IMR-90 (cell line): ENCODE measurements at regions not wholly inside any gene's neighbourhood (a gene's known extent, or its start where the extent isn't known, plus 50 kb on each side); places are given as distances from the start of the nearest gene placed in this dataset.

Source experiments
- ATAC-seq: fragments of 200-7000 bp; cut with Tn5 transposase; 2 replicates; pipeline ENCODE4 v1.9.1; 2020; ENCODE audit warnings: low read depth, mild to moderate bottlenecking, moderate library complexity
- BruUV-seq: library from RNA; stranded (reverse); fragments of 400-500 nt; replicated peaks from 2 replicates; lab custom pipeline; 2021; lab: Mats Ljungman, UMichigan
- CTCF ChIA-PET: fragments of 300-600 bp; formaldehyde crosslinking; extraction: SDS; loops from one replicate; lab custom pipeline; 2021; ENCODE audit warnings: antibody characterized with exemption; lab: Yijun Ruan, JAX
- POLR2A ChIA-PET: fragments of 300-600 bp; sonication (Branson Sonifier 250); formaldehyde crosslinking; loops from one replicate; lab custom pipeline; 2022; ENCODE audit warnings: antibody characterized with exemption; ENCODE audit not compliant: unreplicated experiment; lab: Charles Lee
- DNase-seq: peaks from one replicate; pipeline ENCODE4 v3.0.0; 2013
- H2AFZ ChIP-seq: replicated peaks from 2 replicates; pipeline ENCODE3; 2013; ENCODE audit warnings: low read length, mild to moderate bottlenecking; ENCODE audit not compliant: poor library complexity
- H2AK5ac ChIP-seq: 2 replicates; pipeline ENCODE4 v1.6.1; 2013; ENCODE audit warnings: low read depth, low read length, inconsistent platforms
- H2AK9ac ChIP-seq: replicated peaks from 2 replicates; pipeline ENCODE3; 2013; ENCODE audit warnings: mild to moderate bottlenecking, low read depth, low read length, moderate library complexity; ENCODE audit not compliant: poor library complexity
- H2BK120ac ChIP-seq: 2 replicates; pipeline ENCODE4 v1.6.1; 2013; ENCODE audit warnings: low read depth, low read length, inconsistent platforms
- H2BK15ac ChIP-seq: 3 replicates; pipeline ENCODE4 v1.6.1; 2013; ENCODE audit warnings: low read depth, low read length, inconsistent platforms
- H2BK20ac ChIP-seq: 2 replicates; pipeline ENCODE4 v1.6.1; 2013; ENCODE audit warnings: low read depth, mild to moderate bottlenecking, inconsistent platforms, low read length, moderate library complexity
- H2BK5ac ChIP-seq: 2 replicates; pipeline ENCODE4 v1.6.1; 2013; ENCODE audit warnings: mild to moderate bottlenecking, low read depth, low read length, inconsistent platforms; ENCODE audit not compliant: poor library complexity, severe bottlenecking
- H3K14ac ChIP-seq: replicated peaks from 2 replicates; pipeline ENCODE4 v1.6.1; 2013; ENCODE audit warnings: low read depth, low read length, inconsistent platforms
- H3K18ac ChIP-seq: 2 replicates; pipeline ENCODE4 v1.6.1; 2013; ENCODE audit warnings: low read depth, low read length, control low read depth
- H3K23ac ChIP-seq: 2 replicates; pipeline ENCODE4 v1.6.1; 2013; ENCODE audit warnings: low read depth, low read length, inconsistent platforms
- H3K27ac ChIP-seq: 2 replicates; pipeline ENCODE4 v1.5.1; 2013; ENCODE audit warnings: mild to moderate bottlenecking, control low read depth, low read length; ENCODE audit not compliant: insufficient read depth
- H3K27me3 ChIP-seq: 2 replicates; pipeline ENCODE4 v1.6.1; 2013; ENCODE audit warnings: low read length; ENCODE audit not compliant: control insufficient read depth, insufficient read depth
- H3K36me3 ChIP-seq: 2 replicates; pipeline ENCODE4 v1.6.1; 2013; ENCODE audit warnings: low read length, mixed read lengths; ENCODE audit not compliant: control insufficient read depth, insufficient read depth
- H3K4ac ChIP-seq: 2 replicates; pipeline ENCODE4 v1.6.1; 2013; ENCODE audit warnings: low read depth, low read length, inconsistent platforms
- H3K4me1 ChIP-seq: 2 replicates; pipeline ENCODE4 v1.6.1; 2013; ENCODE audit warnings: low read length, mixed read lengths; ENCODE audit not compliant: control insufficient read depth, insufficient read depth
- H3K4me2 ChIP-seq: 2 replicates; pipeline ENCODE4 v1.6.1; 2013; ENCODE audit warnings: low read depth, mild to moderate bottlenecking, control low read depth, low read length, moderate library complexity
- H3K4me3 ChIP-seq: 2 replicates; pipeline ENCODE4 v1.5.1; 2013; ENCODE audit warnings: low read depth, mild to moderate bottlenecking, control low read depth, low read length, moderate library complexity; ENCODE audit not compliant: insufficient read depth
- H3K56ac ChIP-seq: 2 replicates; pipeline ENCODE4 v1.6.1; 2013; ENCODE audit warnings: low read length, inconsistent platforms; ENCODE audit not compliant: insufficient read depth; ENCODE audit errors: extremely low read depth
- H3K79me1 ChIP-seq, 2 experiments: 2 replicates each; pipeline ENCODE4 v1.6.1; 2013; ENCODE audit warnings: low read length in 2 of 2, inconsistent platforms in 1 of 2, low read depth in 1 of 2
- H3K9ac ChIP-seq: 2 replicates; pipeline ENCODE4 v1.6.1; 2013; ENCODE audit warnings: low read depth, low read length, control low read depth
- H3K9me1 ChIP-seq: 2 replicates; pipeline ENCODE4 v1.6.1; 2013; ENCODE audit warnings: low read length, inconsistent platforms; ENCODE audit not compliant: insufficient read depth
- H3K9me3 ChIP-seq: 2 replicates; pipeline ENCODE4 v1.6.1; 2013; ENCODE audit warnings: low read length; ENCODE audit not compliant: control insufficient read depth, insufficient read depth
- H4K20me1 ChIP-seq: 2 replicates; pipeline ENCODE4 v1.6.1; 2013; ENCODE audit warnings: low read length, inconsistent platforms; ENCODE audit not compliant: insufficient read depth
- H4K5ac ChIP-seq: 2 replicates; pipeline ENCODE4 v1.6.1; 2013; ENCODE audit warnings: mild to moderate bottlenecking, low read depth, low read length, control low read depth
- H4K8ac ChIP-seq, 2 experiments: 2 replicates each; pipeline ENCODE4 v1.6.1; 2013; ENCODE audit warnings: low read depth in 2 of 2, low read length in 2 of 2, control low read depth in 1 of 2, inconsistent platforms in 1 of 2
- H4K91ac ChIP-seq: 2 replicates; pipeline ENCODE4 v1.6.1; 2013; ENCODE audit warnings: low read depth, low read length, inconsistent platforms; ENCODE audit not compliant: insufficient read depth
- BHLHE40 ChIP-seq: fragments of 150-350 bp; IDR thresholded peaks from 2 replicates; pipeline ENCODE4 v1.6.1; 2016; ENCODE audit warnings: mild to moderate bottlenecking, low read depth, low read length
- CEBPB ChIP-seq: IDR thresholded peaks from 2 replicates; pipeline ENCODE4 v1.6.1; 2012; ENCODE audit warnings: low read depth, low read length, improper control_type of control experiment
- CHD1 ChIP-seq: IDR thresholded peaks from 2 replicates; pipeline ENCODE4 v1.6.1; 2012; ENCODE audit warnings: low read depth, low read length, improper control_type of control experiment
- FOS ChIP-seq: fragments of 150-350 bp; IDR thresholded peaks from 2 replicates; pipeline ENCODE4 v1.6.1; 2016; ENCODE audit warnings: low read depth, low read length
- MAFK ChIP-seq: IDR thresholded peaks from 2 replicates; pipeline ENCODE4 v1.6.1; 2012; ENCODE audit warnings: low read depth, low read length, improper control_type of control experiment
- MAZ ChIP-seq: IDR thresholded peaks from 2 replicates; pipeline ENCODE4 v1.6.1; 2012; ENCODE audit warnings: low read depth, mild to moderate bottlenecking, low read length, improper control_type of control experiment, moderate library complexity, borderline replicate concordance
- MXI1 ChIP-seq: IDR thresholded peaks from 2 replicates; pipeline ENCODE4 v1.6.1; 2012; ENCODE audit warnings: low read depth, mild to moderate bottlenecking, low read length, moderate library complexity, borderline replicate concordance
- NFE2L2 ChIP-seq: fragments of 150-350 bp; IDR thresholded peaks from 2 replicates; pipeline ENCODE4 v1.6.1; 2016; ENCODE audit warnings: low read depth, mild to moderate bottlenecking, low read length
- POLR2A ChIP-seq: IDR thresholded peaks from 2 replicates; pipeline ENCODE4 v1.6.1; 2012; ENCODE audit warnings: mild to moderate bottlenecking, low read depth, low read length
- RAD21 ChIP-seq: IDR thresholded peaks from 2 replicates; pipeline ENCODE4 v1.6.1; 2012; ENCODE audit warnings: low read length, improper control_type of control experiment
- RCOR1 ChIP-seq: IDR thresholded peaks from 2 replicates; pipeline ENCODE4 v1.6.1; 2012; ENCODE audit warnings: mild to moderate bottlenecking, low read length, improper control_type of control experiment; ENCODE audit not compliant: insufficient replicate concordance
- RFX5 ChIP-seq: IDR thresholded peaks from 2 replicates; pipeline ENCODE4 v1.8.0; 2012; ENCODE audit warnings: low read depth, mild to moderate bottlenecking, low read length, moderate library complexity
- SMC3 ChIP-seq: fragments of 150-350 bp; IDR thresholded peaks from 2 replicates; pipeline ENCODE4 v1.6.1; 2016; ENCODE audit warnings: low read depth, mild to moderate bottlenecking, antibody characterized with exemption, low read length, moderate library complexity
- WGBS, 2 experiments: methylation state at CpG; one replicate each; pipeline versions ENCODE4 v1.1.5 to v1.1.7; 2013; ENCODE audit warnings: missing lambda C conversion rate in 2 of 2; ENCODE audit not compliant: insufficient read length in 1 of 2; ENCODE audit errors: extremely low coverage in 2 of 2; 5-methylcytosine and 5-hydroxymethylcytosine counted together
- dilution Hi-C: fragments of 300-500 bp; cut with HindIII; formaldehyde crosslinking; loops from one replicate; pipeline ENCODE4 v1.14.3; 2018; ENCODE audit warnings: low sequenced_read_pairs; ENCODE audit not compliant: unreplicated experiment
- in situ Hi-C: fragments of 300-500 bp; cut with MboI; formaldehyde crosslinking; loops from 3 replicates; pipeline ENCODE4 v1.14.3; 2019; ENCODE audit warnings: low sequenced_read_pairs, inconsistent platforms, mixed read lengths
- intact Hi-C: fragments of 100-400 bp; cut with micrococcal nuclease; formaldehyde crosslinking; loops from 2 replicates; pipeline ENCODE4 v1.10.0; 2022
- TF ChIP-seq, protein P1 (sequence below): conservative IDR thresholded peaks from 2 replicates; pipeline ENCODE4 v1.5.1; 2012; ENCODE audit warnings: mild to moderate bottlenecking, low read depth, low read length, improper control_type of control experiment
- TF ChIP-seq, protein P2 (sequence below): fragments of 150-350 bp; IDR thresholded peaks from 2 replicates; pipeline ENCODE4 v1.6.1; 2017; ENCODE audit warnings: mild to moderate bottlenecking, antibody characterized with exemption, low read length, low read depth
- TF ChIP-seq, protein P3 (sequence below): fragments of 150-350 bp; IDR thresholded peaks from 2 replicates; pipeline ENCODE4 v1.6.1; 2016; ENCODE audit warnings: low read depth, mild to moderate bottlenecking, low read length, moderate library complexity, borderline replicate concordance

- DNase-seq, result no peak
- in situ Hi-C loops, result no loop called here
These were observed 213.7 kb downstream of the HTR7 start for GRCh38 chr10:90644165-90644564.

More at GRCh38 chr10:90644165-90644564, 213.7 kb downstream of the HTR7 start:
- Histone ChIP-seq H4K5ac (no peak overlapping the region), H3K4me3 (no peak overlapping the region), H2BK15ac (no peak overlapping the region), H2BK5ac (no peak overlapping the region), H4K20me1 (no peaks in the 10 kb centered on the region), H2AK9ac (no peak overlapping the region), H3K36me3 (no peaks in the 10 kb centered on the region), H3K27me3 (no peaks in the 10 kb centered on the region), H2BK20ac (no peak overlapping the region), H3K9me1 (no peaks in the 10 kb centered on the region), H4K91ac (no peak overlapping the region), H2AK5ac (no peak overlapping the region), H3K9ac (no peak overlapping the region), H3K56ac (no peak overlapping the region), H3K23ac (no peak overlapping the region), H3K18ac (no peak overlapping the region), H4K8ac (no peak overlapping the region), H3K27ac (no peak overlapping the region), H2BK120ac (no peak overlapping the region), H3K4me2 (no peak overlapping the region), H3K4ac (no peak overlapping the region), H3K9me3 (no peaks in the 10 kb centered on the region), H3K79me1 (no peaks in the 10 kb centered on the region), H3K14ac (no peak overlapping the region), H3K4me1 (no peaks in the 10 kb centered on the region), H2AFZ (no peak overlapping the region)
- CTCF ChIA-PET, result interaction anchor here (0.8 kb wide), 1 partner anchor 9 kb away, joined by 4 read pairs; no protein-coding TSS in a partner anchor
- intact Hi-C loops (no loop called here), dilution Hi-C loops (no loop called here)
- WGBS, 2 experiments, result no CpG with 5 or more reads among the region's 3 CpGs
- no TSS peak for BruUV-seq
- no peak for ATAC-seq
- POLR2A ChIA-PET, result no interaction called here
- no peak for TF ChIP-seq MXI1
- TF ChIP-seq, protein P1, sequence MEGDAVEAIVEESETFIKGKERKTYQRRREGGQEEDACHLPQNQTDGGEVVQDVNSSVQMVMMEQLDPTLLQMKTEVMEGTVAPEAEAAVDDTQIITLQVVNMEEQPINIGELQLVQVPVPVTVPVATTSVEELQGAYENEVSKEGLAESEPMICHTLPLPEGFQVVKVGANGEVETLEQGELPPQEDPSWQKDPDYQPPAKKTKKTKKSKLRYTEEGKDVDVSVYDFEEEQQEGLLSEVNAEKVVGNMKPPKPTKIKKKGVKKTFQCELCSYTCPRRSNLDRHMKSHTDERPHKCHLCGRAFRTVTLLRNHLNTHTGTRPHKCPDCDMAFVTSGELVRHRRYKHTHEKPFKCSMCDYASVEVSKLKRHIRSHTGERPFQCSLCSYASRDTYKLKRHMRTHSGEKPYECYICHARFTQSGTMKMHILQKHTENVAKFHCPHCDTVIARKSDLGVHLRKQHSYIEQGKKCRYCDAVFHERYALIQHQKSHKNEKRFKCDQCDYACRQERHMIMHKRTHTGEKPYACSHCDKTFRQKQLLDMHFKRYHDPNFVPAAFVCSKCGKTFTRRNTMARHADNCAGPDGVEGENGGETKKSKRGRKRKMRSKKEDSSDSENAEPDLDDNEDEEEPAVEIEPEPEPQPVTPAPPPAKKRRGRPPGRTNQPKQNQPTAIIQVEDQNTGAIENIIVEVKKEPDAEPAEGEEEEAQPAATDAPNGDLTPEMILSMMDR, result no peak
- no peak for TF ChIP-seq RAD21
- no peak for TF ChIP-seq CHD1
- no peak for TF ChIP-seq CEBPB
- TF ChIP-seq NFE2L2, result no peak
- TF ChIP-seq POLR2A, result no peak
- no peak for TF ChIP-seq FOS
- TF ChIP-seq MAFK, result no peak
- no peak for TF ChIP-seq BHLHE40
- TF ChIP-seq, protein P2, sequence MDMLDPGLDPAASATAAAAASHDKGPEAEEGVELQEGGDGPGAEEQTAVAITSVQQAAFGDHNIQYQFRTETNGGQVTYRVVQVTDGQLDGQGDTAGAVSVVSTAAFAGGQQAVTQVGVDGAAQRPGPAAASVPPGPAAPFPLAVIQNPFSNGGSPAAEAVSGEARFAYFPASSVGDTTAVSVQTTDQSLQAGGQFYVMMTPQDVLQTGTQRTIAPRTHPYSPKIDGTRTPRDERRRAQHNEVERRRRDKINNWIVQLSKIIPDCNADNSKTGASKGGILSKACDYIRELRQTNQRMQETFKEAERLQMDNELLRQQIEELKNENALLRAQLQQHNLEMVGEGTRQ, result no peak
- TF ChIP-seq MAZ, result no peak
- TF ChIP-seq RFX5, result no peak
- TF ChIP-seq SMC3, result no peak
- TF ChIP-seq, protein P3, sequence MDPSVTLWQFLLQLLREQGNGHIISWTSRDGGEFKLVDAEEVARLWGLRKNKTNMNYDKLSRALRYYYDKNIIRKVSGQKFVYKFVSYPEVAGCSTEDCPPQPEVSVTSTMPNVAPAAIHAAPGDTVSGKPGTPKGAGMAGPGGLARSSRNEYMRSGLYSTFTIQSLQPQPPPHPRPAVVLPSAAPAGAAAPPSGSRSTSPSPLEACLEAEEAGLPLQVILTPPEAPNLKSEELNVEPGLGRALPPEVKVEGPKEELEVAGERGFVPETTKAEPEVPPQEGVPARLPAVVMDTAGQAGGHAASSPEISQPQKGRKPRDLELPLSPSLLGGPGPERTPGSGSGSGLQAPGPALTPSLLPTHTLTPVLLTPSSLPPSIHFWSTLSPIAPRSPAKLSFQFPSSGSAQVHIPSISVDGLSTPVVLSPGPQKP, result no peak
- no peak for TF ChIP-seq RCOR1
